ENCODE measurements at regions not wholly inside any gene's neighbourhood (a gene's known extent, or its start where the extent isn't known, plus 50 kb on each side); places are given as distances from the start of the nearest gene placed in this dataset.

GRCh38 chr14:60349663-60350365, 100.8 kb downstream of the PPM1A start:
- peak in 1 of 2 donors; percentile 43 for DNase-seq

GRCh38 chr14:60350366-60350720, 101.3 kb downstream of the PPM1A start:
- no peak for DNase-seq

GRCh38 chr14:60353420-60353819, 104.4 kb downstream of the PPM1A start:
- DNase-seq = no peak

- DNase-seq = no peak
Measured at GRCh38 chr14:60355768-60356167, 106.7 kb downstream of the PPM1A start.

- no peak for DNase-seq
Measured at GRCh38 chr14:60356386-60356785, 107.4 kb downstream of the PPM1A start.

GRCh38 chr14:60356906-60357550, 108.0 kb downstream of the PPM1A start:
- no peak for DNase-seq

GRCh38 chr14:60357551-60358149, 108.6 kb downstream of the PPM1A start:
- no peak for DNase-seq

- no peak for DNase-seq
Measured at GRCh38 chr14:60363275-60363674, 114.3 kb downstream of the PPM1A start.

- no peak for DNase-seq
Measured at GRCh38 chr14:60363687-60364086, 114.7 kb downstream of the PPM1A start.

GRCh38 chr14:60381909-60382308, 104.0 kb downstream of the C14orf39 start:
- no peak for DNase-seq
